UCSD-AML1 (cell line): ENCODE measurements at regions not wholly inside any gene's neighbourhood (a gene's known extent, or its start where the extent isn't known, plus 50 kb on each side); places are given as distances from the start of the nearest gene placed in this dataset.

Experiments used
- DNase-seq: peaks from one replicate; lab custom pipeline; 2025; ENCODE audit not compliant: unreplicated experiment; lab: John Stamatoyannopoulos, UW

- no peak for DNase-seq
These were observed 1030.1 kb downstream of the FSTL5 start for GRCh38 chr4:161133586-161134276.

GRCh38 chr4:161132715-161133425 is 1030.9 kb downstream of the FSTL5 start:
- DNase-seq: no peak

DNA sequence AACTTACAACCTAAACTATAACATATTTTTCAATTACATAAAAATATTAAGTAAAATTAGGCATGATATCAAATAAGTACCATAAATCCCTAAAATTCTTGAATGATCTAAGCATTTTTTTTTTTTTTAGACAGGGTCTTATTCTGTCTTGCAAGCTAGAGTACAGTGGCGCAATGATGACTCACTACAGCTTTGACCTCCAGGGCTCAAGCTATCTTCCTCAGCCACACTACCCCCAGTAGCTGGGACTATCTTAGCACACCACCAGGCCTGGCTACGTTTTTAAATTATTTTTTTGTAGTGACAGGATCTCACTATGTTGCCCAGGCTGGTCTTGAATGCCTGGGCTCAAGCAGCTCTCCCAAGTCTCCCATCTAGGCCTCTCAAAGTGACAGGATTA is 1042.3 kb downstream of the FSTL5 start:
- DNase-seq: no peak

GRCh38 chr4:161101881-161102280 is 1061.9 kb downstream of the FSTL5 start:
- no peak for DNase-seq

DNA sequence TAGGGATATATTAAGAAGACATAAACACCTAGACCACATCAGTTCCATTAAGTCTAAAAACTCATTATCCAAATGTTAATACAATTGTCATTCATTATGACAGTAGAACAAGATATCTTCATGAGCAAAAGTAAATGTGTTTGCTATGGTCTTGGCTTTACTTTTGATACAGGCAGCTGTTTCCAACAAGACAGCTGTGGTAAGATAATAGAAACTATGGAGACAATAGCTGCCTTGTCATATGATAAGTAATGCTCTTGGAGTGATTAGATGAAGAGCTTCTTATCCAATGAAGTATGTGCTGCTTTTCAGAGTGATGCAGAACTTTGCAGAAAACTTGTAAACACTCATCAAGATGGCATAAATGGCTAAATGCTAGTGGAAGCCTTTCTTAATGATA is 1066.0 kb downstream of the FSTL5 start:
- no peak for DNase-seq

- no peak for DNase-seq
These were observed 1102.8 kb downstream of the FSTL5 start for GRCh38 chr4:161061046-161061445.
